Mammary epithelial cell (primary cell): ENCODE measurements at regions not wholly inside any gene's neighbourhood (a gene's known extent, or its start where the extent isn't known, plus 50 kb on each side); places are given as distances from the start of the nearest gene placed in this dataset.
"Not testable (repeated sequence)": the region's sequence is repeated elsewhere in the genome, so short reads cannot be mapped to it uniquely, and the experiment has no call there.

ENCODE experiments used
- CTCF ChIP-seq, 2 donors: IDR thresholded peaks in 1 of 2; conservative IDR thresholded peaks in 1 of 2; 2 replicates each; pipeline ENCODE4 v1.5.1; 2011 to 2012; ENCODE audit warnings: inconsistent platforms in 2 of 2, low read length in 2 of 2, mild to moderate bottlenecking in 2 of 2, control low read depth in 1 of 2, low read depth in 1 of 2; ENCODE audit not compliant: insufficient read depth in 1 of 2; ENCODE audit errors: extremely low read depth in 1 of 2
- EZH2 ChIP-seq: IDR thresholded peaks from 2 replicates; pipeline ENCODE4 v1.6.1; 2012; ENCODE audit warnings: low read length, inconsistent platforms, borderline replicate concordance

GRCh38 chr1:220475141-220475540 lies 52.8 kb upstream of the MARK1 start:
- TF ChIP-seq CTCF (conservative IDR thresholded peaks at IDR 0.05 in 1 of 2, IDR thresholded peaks at IDR 0.05 in 1 of 2; ENCODE audit: extremely low read depth in 1 of 2, insufficient read depth in 1 of 2, low read depth in 1 of 2, low read length in 2 of 2); EZH2: not testable (repeated sequence)
